Right lobe of liver (tissue), 4 donors: ENCODE measurements at regions not wholly inside any gene's neighbourhood (a gene's known extent, or its start where the extent isn't known, plus 50 kb on each side); places are given as distances from the start of the nearest gene placed in this dataset.

Experiments
- CTCF ChIP-seq, 4 donors: fragments of 200-600 bp in 3 of 4; fragments of 450-650 bp in 1 of 4; IDR thresholded peaks; one replicate each; pipeline versions ENCODE4 v1.5.1 to v1.8.0; 2016 to 2022; ENCODE audit warnings: antibody characterized with exemption in 4 of 4, mild to moderate bottlenecking in 2 of 4
- POLR2A ChIP-seq: fragments of 450-650 bp; IDR thresholded peaks from one replicate; pipeline ENCODE4 v1.6.1; 2017; ENCODE audit warnings: antibody characterized with exemption, mild to moderate bottlenecking
- donor health status: DM: no; HTN: no; CAD: no.
- donor health status: DM: no; HTN: no; CAD: no.
- donor health status: DM: no; HTN: yes; CAD: no.

DNA sequence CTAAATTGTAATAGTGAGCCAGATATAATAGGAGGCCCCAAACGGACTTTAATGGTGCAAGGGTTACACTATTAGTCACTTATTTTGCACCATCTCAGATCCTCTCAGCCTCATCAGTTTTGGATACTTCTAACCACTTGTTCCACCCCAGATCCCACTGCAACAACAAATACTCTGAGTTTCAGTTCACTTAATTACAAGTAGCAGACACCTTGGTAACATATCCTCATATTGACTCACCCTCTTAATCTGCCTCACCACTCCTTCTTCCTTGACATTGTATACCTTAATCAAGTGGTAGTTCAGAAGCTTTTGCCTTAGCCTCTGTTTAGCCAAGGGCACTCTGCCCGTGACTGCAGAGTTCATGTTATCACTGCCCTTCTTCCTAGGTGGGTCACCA is 256.1 kb upstream of the UBASH3B start:
- TF ChIP-seq CTCF (IDR thresholded peaks at IDR 0.05) (no peak), POLR2A (no peak)
